DMS79 (cell line): ENCODE measurements at regions not wholly inside any gene's neighbourhood (a gene's known extent, or its start where the extent isn't known, plus 50 kb on each side); places are given as distances from the start of the nearest gene placed in this dataset.
"Not testable (repeated sequence)": the region's sequence is repeated elsewhere in the genome, so short reads cannot be mapped to it uniquely, and the experiment has no call there.

ENCODE experiments used
- DNase-seq: peaks from one replicate; lab custom pipeline; 2025; lab: John Stamatoyannopoulos, UW

- not testable (repeated sequence) for DNase-seq
Observed at GRCh38 chr1:220412382-220412781, 115.6 kb upstream of the MARK1 start.

- no peak for DNase-seq
Observed at GRCh38 chr1:220410611-220411010, 117.3 kb upstream of the MARK1 start.

- no peak for DNase-seq
Observed at GRCh38 chr1:220409771-220410595, 118.0 kb upstream of the MARK1 start.

GRCh38 chr1:220407191-220407590, 120.7 kb upstream of the MARK1 start:
- no peak for DNase-seq

GRCh38 chr1:220398238-220398637, 126.0 kb upstream of the RAB3GAP2 start:
- no peak for DNase-seq

- peak; percentile 21 for DNase-seq
Observed at GRCh38 chr1:220391491-220391890, 119.2 kb upstream of the RAB3GAP2 start.

- peak; percentile 21 for DNase-seq
Observed at GRCh38 chr1:220389634-220390033, 117.4 kb upstream of the RAB3GAP2 start.

GRCh38 chr1:220386494-220387195, 114.4 kb upstream of the RAB3GAP2 start:
- DNase-seq = no peak

- DNase-seq = no peak
Observed at GRCh38 chr1:220385158-220385557, 112.9 kb upstream of the RAB3GAP2 start.

- DNase-seq = no peak
Observed at GRCh38 chr1:220382994-220383393, 110.7 kb upstream of the RAB3GAP2 start.

- DNase-seq = no peak
Observed at GRCh38 chr1:220380885-220381284, 108.6 kb upstream of the RAB3GAP2 start.

GRCh38 chr1:220378571-220379302, 106.5 kb upstream of the RAB3GAP2 start:
- DNase-seq = no peak

GRCh38 chr1:220375715-220376114, 103.5 kb upstream of the RAB3GAP2 start:
- DNase-seq = no peak

- DNase-seq = no peak
Observed at GRCh38 chr1:220374449-220374848, 102.2 kb upstream of the RAB3GAP2 start.

- no peak for DNase-seq
Observed at GRCh38 chr1:220372451-220372850, 100.2 kb upstream of the RAB3GAP2 start.

GRCh38 chr1:220371324-220371723, 99.1 kb upstream of the RAB3GAP2 start:
- no peak for DNase-seq

GRCh38 chr1:220370041-220370700, 97.9 kb upstream of the RAB3GAP2 start:
- no peak for DNase-seq

- DNase-seq = no peak
Observed at GRCh38 chr1:220369511-220369910, 97.3 kb upstream of the RAB3GAP2 start.

- no peak for DNase-seq
Observed at GRCh38 chr1:220368352-220369265, 96.4 kb upstream of the RAB3GAP2 start.

GRCh38 chr1:220367833-220368232, 95.6 kb upstream of the RAB3GAP2 start:
- no peak for DNase-seq

GRCh38 chr1:220366269-220366668, 94.0 kb upstream of the RAB3GAP2 start:
- DNase-seq = no peak
